GM08714 (cell line): ENCODE measurements at regions not wholly inside any gene's neighbourhood (a gene's known extent, or its start where the extent isn't known, plus 50 kb on each side); places are given as distances from the start of the nearest gene placed in this dataset.
"Not testable (repeated sequence)": the region's sequence is repeated elsewhere in the genome, so short reads cannot be mapped to it uniquely, and the experiment has no call there.

Experiments
- H3K4me3 ChIP-seq: fragments of 200-500 bp; sonication (Bioruptor generic); 2 replicates; pipeline ENCODE4 v1.5.1; 2014; ENCODE audit warnings: mild to moderate bottlenecking, low read length, inconsistent platforms
- ZNF274 ChIP-seq: IDR thresholded peaks from 2 replicates; pipeline ENCODE4 v1.6.1; 2012; ENCODE audit warnings: mild to moderate bottlenecking, low read depth, low read length

DNA sequence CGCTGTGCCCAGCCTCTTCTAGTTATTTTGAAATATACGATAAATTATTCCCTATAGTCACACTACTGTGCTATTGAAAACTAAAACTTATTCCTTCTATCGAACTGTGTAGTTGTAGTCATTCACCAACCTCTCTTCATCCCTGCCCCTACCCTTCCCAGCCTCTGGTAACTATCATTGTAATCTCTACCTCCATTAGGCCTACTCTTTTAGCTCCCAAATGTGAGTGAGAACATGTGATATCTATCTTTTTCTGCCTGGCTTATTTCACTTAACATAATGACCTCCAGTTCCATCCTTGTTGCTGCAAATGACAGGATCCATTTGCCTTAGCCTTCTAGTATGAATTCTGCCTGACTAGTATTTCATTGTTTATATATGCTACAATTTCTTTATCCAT is 127.4 kb downstream of the PSAT1 start:
- no peak for TF ChIP-seq ZNF274
- no peak overlapping the region for H3K4me3 ChIP-seq

DNA sequence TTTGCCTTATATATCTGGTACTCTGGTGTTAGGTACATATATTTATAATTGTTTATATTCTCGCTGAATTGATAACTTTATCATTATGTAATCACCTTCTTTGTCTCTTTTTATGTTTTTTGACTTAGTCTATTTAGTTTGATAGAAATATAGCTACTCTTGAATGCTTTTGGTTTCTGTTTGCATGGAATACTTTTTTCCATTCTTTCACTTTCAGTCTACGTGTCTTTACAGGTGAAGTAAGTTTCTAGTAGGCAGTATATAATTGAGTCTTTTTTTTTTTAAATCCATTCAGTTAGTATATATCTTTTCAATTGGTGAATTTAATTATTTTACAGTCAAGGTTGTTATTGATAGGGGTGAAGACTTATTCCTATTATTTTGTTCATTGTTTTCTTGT is 131.7 kb downstream of the PSAT1 start:
- no peak for TF ChIP-seq ZNF274
- H3K4me3 ChIP-seq, result no peak overlapping the region

DNA sequence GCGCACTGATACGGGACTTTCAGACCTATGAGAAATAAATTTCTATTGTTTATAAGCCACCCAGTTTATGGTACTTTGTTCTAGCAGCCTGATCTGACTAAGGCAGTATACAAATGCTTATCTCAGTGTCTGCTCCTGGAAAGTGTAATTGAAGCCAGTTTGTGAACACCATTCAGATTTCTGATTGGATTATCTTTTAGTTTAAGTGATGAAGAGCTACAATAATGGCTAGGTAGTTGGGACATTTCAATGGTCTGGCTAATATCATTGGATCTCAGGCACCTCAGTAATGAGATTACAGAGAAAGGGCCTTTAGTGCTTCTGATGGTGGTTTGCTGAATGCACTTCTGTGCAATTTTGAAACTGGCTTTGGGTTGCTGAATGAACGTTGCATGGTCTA is 133.5 kb downstream of the PSAT1 start:
- no peak overlapping the region for H3K4me3 ChIP-seq
- no peak for TF ChIP-seq ZNF274

DNA sequence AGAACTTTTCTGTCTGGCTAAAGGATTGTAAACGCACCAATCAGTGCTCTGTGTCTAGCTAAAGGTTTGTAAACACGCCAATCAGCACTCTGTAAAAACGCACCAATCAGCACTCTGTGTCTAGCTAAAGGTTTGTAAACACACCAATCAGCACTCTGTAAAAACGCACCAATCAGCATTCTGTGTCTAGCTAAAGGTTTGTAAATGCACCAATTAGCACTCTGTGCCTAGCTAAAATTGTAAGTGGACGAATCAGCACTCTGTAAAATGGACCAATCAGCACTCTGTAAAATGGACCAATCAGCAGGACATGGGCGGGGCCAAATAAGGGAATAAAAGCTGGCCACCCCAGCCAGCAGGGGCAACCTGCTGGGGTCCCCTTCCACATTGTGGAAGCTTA is 134.1 kb downstream of the PSAT1 start:
- not testable (repeated sequence) for H3K4me3 ChIP-seq

DNA sequence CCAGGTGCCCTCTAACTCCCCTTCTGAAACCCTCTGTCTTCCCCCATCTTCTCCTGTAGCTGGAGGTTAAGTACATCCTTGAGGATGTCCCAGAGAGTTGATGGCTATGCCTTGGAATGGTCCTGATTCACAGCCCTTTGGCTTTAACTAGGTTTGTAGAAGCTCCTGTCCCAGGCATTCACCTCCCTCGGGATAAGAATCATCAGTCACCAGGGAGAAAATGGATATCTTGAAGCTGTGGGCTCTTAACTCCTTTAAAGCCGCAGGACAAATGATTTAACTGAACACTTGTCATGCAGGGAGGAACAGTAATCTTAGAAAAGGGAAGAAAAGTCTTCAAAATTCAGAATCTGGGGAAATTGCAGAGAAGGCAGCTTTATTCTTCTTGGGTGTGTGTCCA is 139.9 kb downstream of the PSAT1 start:
- TF ChIP-seq ZNF274, result no peak
- H3K4me3 ChIP-seq, result no peak overlapping the region

DNA sequence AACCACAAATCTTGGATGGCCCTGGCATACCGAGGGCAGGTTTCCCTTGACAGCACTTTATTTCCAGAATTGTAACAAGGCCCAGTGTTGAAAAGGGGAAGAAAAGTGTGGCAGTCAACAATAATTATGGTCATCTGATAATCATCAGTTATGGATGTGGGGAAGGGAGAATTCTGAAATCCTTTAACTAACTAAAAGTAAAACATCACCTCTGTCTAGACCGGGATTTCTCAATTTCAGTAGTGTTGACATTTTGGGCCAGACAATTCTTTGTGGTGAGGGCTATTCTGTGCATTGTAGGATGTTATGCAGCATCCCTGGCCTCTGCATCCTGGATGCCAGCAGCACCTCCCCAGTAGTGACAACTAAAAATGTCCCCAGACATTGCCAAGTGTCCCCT is 140.4 kb downstream of the PSAT1 start:
- no peak overlapping the region for H3K4me3 ChIP-seq
- TF ChIP-seq ZNF274, result no peak

DNA sequence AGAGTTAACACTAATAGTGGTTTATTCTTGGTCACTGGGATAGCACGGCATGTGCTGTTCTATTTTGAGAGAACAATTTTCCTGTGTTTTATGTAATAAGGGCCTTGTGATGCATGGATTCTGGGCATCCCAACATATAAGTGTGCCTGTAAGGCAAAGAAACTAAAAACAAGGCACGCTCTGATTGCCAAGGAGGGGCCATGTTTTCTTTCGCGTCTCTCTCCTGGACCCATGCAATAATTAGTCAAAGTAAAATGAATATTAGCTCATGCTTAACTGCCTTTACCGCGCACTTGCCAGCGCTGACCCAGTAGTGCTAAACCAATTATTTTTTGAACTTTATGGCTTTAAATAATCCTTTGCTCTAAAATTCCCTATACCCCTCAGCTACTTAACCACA is 140.9 kb downstream of the PSAT1 start:
- H3K4me3 ChIP-seq, result no peak overlapping the region
- no peak for TF ChIP-seq ZNF274

DNA sequence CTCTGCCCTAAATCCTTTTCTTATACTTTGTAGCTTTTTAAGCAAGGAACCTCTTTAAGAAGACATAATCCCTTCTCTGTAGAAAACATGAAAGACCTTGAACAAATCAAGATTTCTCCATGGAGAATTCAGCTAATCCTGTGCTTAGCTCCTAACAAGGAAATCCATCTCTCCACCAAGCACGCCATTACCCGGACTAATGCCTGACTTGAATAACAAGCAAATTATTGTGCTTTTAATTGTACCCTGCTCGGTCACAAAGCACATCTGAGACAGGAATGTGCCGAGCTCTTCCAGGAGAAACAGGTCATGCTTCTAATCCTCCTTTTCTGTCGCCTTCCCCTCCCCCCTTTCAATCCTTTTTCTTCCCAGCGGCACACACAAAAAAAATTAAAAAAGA is 141.3 kb downstream of the PSAT1 start:
- no peak overlapping the region for H3K4me3 ChIP-seq
- no peak for TF ChIP-seq ZNF274

DNA sequence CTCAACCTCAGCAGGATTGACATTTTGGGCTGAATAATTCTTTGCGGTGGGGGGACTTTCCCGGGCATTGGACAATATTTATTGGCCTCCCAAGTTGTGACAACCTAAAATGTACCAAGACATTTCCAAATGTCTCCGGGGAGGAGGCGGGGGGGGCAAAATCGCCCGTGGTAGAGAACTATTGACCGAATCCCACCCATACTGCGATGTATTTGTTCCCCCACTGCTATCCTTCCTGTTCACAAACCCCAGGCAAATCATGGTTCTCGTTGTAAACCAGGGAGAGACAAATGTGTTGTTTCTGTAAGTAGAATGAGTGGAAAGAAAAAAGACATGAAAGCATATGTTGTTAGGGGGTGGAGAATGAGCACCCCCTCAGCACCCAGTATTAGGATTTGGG is 141.9 kb downstream of the PSAT1 start:
- no peak overlapping the region for H3K4me3 ChIP-seq
- no peak for TF ChIP-seq ZNF274

DNA sequence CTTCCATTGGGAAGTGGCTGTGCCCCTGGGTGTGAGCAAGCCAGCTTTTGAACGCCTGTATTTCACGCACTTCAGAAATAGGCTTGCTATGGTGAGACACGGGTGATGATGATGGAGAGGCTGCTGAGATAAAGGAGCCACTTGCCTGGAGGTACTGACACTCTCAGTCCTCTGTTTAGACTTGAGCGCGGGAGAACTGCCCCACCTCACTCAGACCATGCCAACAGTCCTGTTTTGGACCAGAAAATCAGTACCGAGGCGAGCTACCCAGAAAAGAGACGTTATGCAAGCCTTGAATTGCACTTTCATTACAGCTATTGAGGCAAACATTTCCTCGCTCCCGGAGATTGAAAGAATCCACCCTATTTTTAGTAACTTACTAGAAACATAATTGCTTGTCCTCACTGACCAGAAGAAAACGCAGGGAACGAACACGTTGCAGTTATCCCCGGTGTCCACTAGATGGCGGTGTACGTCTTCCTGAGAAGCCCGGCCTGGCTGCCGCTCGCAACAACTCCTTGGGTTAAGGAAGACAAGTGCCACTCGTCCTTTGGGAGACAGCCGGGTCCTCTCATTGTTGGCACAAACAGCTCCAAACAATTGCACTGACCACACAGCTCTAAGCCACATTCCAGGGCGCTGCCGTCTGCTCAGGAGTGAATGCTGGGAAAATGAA is 142.4 kb downstream of the PSAT1 start:
- H3K4me3 ChIP-seq, result no peak overlapping the region
- no peak for TF ChIP-seq ZNF274

DNA sequence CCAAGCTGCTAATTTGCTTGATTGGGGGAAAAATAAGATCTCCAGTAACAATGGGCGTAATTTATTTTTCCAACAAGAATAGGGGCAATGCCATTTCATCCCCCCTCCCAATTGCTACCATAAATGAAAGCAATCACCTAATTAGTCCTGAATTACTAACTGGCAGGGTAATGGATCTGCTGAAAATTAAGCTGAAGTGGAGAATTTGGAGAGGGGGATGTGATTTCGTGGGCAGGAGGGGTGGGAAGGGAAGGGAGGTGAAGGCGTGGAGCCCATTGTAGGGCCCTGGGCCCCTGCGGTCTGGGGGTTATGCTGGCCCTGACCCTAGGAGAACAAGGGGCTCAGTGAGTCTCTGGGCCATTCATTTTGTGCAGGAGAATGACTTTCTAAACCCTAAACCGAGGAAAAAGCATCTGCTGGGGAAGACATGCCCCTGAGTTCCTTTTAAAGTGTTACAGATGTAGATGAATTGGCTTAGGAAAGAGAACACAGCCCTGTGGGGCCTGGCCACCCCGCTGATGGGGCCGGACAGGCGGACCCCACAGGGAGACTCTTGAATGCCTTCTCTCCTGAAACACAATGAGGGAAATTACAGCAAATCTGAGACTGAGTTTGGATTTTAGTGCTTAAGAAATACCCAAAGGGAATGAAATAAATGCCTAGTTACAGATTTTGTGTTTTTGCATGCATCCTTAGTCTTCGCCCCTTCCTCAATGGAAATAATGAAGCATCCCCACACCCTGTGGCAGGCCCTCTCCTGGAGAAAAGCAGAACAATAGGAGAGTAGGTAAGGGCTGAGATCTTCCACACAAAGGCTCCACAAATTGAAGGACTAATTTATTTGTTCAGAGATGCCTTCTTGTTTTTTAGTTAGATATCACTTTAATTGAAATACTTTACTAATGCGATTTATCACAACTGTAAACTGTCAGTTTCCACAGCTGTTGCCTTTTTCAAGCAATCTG is 143.2 kb downstream of the PSAT1 start:
- no peak for TF ChIP-seq ZNF274
- no peak overlapping the region for H3K4me3 ChIP-seq

DNA sequence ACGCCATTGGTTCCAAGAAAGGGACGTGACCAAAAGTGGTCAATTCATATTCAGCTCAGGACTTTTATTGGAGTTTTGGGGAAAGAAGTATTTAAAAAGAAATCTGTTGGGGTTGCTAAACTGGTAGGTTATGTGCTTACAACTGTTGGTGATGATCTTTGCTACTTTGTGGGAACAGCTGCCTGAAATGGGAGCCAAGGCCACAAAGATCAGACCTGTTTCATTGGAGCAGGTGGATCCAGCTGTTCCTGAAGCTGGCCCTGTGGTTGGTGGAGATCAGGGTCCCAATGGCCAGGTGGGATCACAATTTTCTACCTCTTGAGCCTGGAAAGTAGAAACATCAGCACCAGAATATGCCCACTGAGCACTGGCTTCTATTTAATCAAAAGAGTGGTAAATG is 144.5 kb downstream of the PSAT1 start:
- H3K4me3 ChIP-seq, result no peak overlapping the region

DNA sequence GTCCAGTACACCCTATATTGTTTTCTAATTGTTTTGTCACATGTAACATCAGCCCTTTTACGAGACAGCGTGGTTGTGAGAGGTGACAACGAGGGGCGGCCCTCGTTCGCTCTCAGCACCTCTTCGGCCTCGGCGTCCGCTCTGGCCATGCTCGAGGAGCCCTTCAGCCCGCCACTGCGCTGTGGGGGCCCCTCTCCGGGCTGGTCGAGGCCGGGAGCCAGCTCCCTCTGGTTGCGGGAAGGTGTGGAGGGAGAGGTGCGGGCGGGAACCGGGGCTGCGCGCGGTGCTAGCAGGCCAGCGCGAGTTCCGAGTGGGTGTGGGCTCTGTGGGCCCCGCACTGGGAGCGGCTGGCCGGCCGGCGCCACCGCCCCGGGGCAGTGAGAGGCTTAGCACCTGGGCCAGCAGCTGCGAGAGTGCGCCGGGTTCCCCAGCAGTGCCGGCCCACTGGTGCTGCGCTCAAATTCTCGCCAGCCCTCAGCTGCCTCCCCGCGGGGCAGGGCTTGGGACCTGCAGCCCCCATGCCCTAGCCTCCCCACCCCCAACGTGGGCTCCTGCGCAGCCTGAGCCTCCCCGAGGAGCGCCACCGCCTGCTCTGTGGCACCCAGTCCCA is 145.0 kb downstream of the PSAT1 start:
- TF ChIP-seq ZNF274, result no peak
- H3K4me3 ChIP-seq, result no peak overlapping the region

More for the DNA sequence above, 144.5 kb downstream of the PSAT1 start:
- no peak for TF ChIP-seq ZNF274

DNA sequence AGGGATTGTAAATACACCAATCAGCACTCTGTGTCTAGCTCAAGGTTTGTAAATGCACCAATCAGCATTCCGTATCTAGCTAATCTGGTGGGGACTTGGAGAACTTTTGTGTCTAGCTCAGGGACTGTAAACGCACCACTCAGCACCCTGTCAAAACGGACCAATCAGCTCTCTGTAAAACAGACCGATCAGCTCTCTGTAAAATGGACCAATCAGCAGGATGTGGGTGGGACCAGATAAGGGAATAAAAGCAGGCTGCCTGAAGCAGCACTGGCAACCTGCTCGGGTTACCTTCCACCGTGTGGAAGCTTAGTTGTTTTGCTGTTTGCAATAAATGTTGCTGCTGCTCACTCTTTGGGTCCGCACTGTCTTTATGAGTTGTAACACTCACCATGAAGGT is 145.7 kb downstream of the PSAT1 start:
- not testable (repeated sequence) for H3K4me3 ChIP-seq

DNA sequence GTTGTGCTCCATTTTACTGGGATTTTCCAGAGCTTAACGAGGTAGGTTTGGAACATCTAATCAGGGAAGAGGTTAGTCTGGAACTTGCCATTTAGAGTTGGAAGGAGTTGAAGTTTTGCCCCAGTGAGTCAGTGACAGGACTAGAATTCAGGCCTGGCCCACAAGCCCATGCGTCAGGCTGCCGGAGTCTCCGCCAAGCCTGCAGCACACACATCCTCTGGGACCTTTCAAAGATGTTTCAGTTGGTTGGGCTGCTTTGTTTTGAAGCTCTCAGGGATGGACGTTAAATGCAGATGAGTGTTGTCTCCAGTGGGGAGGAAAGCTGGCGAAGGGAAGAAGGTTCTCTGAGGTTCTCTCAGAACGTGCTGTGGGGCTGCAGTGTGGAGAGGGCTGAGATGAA is 147.0 kb downstream of the PSAT1 start:
- no peak overlapping the region for H3K4me3 ChIP-seq
- no peak for TF ChIP-seq ZNF274
